Superior temporal gyrus (tissue), 1 donor: ENCODE measurements at regions not wholly inside any gene's neighbourhood (a gene's known extent, or its start where the extent isn't known, plus 50 kb on each side); places are given as distances from the start of the nearest gene placed in this dataset.

Experiments used
- DNase-seq: peaks from one replicate; pipeline ENCODE4 v3.0.0-alpha.2; 2016; ENCODE audit errors: extremely low spot score

DNA sequence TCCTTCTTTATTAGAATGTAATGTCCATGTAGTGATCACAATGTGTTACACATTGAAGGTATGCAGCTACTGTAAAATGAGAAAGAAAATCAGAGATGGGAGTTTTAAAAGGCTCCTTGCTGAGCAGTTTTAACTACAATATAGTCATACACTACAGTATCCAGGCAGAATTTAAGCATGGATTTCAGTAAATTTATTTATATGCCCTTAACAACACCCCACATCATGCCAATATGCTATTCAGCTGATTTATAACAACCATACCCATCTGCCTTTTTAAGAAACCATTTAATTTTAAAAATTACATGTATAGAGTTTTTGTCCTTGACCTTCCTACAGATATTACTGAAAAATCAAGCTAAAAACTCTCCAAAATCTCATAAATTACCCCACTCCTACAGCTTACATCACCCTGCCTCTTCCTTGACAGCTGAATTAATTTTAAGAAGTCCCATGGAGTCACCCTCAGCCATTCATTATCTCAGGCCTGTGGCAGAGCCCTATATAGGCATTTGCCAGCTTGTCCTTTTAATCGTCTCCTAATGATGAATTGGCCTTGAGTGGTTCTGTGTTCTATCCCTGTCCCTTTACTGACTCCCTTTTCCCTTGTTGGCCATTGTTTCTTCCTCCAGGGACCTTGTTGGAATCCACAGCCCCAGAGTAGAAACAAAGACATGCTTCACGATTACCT, 797.6 kb upstream of the ARRDC4 start:
- DNase-seq = no peak

DNA sequence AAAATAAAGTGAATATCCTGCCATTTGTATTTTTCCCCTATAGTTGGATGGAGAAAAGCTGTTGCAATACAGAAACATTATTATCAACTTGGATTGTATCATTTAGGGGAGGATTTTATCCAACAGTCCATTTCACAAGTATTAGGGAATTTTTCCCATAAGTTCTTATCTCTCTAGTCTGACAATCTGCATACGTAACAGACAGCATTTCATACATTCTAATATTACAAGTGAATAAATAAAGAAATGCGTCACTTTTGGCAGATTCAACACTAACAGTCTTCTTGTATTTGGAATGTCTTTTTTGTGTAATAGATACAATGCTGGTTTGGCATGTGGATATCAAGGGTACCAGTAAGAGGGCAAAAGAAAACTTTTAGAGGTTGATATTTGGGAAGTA, 795.3 kb upstream of the ARRDC4 start:
- no peak for DNase-seq

DNA sequence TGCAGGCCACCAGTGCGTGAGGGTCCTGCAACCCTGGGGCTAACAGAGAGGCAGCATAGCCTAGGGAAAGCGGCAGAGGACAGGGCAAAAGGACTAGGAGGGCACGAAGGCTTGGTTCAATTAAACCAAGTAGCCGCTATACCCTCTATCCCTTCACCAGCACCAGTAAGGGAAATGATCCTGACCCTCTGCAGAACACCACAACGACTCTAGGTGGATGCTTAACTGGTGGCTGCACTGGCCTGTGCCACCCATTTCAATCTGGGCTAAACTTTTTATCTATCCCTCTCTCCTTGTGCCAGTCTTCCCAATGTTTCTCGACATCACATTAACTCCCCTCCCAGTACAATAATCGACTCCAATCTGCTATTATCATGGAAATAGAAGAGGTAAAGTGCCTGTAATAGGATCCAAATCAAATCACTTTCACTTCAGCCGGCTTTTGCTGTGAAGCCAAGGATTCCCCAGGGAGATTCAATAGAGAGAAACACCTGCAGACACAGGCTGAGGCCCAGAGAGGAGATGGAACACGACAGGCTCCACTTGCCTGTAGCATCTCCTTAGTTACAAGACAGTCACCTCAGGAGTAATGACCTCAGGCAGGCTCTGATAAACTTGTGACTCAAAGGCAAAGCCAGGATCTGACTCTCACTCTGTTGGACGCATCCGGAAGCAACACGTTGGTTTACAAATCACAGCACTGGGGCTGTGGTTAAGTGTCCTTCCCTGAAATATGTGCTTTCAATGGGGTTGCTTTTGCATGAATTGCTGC, 791.6 kb upstream of the ARRDC4 start:
- DNase-seq = no peak

DNA sequence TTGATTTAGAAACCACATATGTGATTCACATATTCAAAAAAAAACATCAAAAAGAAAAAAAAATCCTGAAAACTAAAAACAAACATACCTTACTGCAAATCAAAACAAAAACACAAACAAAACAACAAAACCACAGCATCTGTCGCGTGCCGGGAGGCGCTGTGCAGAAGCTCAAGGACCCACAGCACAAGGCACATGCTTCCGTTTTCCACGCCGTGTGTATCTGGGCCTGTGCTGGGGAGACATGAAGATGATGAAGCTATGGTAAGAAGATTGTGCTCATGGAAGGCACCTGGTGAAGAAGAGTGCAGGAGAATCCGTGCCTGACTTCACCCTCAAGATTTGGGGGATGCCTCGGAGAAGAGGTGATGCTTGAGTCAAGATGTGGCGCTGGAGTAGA, 788.9 kb upstream of the ARRDC4 start:
- DNase-seq = no peak

DNA sequence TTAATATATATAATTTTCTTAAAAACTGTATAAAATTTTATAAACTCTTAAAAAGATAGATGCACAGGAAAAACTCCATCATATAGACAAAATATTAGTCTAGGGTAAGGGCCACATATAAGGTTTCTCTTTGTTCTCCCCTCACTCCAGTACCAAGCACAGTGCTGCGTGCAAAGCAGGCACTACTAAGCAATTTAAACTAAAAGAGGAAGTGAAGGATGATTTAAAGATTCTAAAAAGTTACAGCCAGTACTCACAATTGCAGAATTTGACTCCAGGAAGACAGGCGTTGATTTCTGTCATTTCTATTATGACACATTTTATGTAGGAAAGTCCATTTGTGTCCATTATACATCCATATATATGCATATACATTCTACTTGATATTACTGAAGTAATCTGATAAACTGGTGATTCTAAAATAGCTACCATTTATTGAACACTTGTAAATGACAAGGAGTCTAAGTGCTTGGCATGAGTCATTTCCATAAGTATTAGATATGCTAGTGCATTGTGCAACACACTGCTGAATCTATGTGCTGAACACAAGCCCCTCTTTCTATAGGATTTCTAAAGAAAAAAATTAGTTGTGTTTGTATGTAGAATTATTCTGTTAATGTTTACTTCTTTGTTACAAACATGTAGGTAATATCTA, 785.5 kb upstream of the ARRDC4 start:
- DNase-seq = no peak

DNA sequence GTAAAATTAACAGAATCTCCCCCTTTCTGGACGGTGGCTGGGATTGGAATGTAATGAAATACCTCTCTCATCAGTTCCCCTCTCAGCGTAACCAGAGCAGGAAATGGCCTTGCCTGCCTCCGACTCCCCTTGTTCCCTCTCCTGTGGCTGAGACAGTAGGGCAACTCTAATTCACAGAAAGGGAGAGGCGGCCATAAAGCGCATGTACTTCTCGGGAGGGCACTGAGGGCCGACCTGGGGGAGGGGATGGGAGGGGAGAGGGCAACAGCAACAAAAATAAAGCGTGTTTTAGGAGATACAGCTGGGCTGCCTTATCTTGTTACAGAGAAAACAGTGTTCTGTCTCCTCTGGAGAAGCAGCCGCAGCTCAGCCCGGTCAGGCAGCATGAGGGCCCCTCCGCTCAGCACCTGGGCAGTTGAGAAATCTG, 783.3 kb upstream of the ARRDC4 start:
- DNase-seq = no peak

DNA sequence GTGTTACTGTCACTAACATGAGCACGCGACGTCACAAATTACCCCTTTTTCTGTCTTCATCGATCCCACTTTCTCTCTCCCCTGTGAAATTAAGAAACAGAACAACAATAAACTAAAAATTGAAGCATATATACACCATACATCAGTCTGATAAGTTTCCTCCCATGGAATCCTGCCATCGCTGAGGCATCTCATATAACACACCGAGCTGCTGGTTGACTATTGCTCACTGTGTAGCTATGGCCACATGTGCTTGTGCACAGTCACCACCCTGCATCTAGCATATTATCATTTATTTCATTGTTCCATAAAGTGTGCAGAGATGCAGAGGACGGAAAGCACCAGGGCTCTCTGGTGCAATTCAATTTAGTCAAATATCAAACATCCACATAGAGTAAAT, 777.9 kb upstream of the ARRDC4 start:
- DNase-seq = no peak

DNA sequence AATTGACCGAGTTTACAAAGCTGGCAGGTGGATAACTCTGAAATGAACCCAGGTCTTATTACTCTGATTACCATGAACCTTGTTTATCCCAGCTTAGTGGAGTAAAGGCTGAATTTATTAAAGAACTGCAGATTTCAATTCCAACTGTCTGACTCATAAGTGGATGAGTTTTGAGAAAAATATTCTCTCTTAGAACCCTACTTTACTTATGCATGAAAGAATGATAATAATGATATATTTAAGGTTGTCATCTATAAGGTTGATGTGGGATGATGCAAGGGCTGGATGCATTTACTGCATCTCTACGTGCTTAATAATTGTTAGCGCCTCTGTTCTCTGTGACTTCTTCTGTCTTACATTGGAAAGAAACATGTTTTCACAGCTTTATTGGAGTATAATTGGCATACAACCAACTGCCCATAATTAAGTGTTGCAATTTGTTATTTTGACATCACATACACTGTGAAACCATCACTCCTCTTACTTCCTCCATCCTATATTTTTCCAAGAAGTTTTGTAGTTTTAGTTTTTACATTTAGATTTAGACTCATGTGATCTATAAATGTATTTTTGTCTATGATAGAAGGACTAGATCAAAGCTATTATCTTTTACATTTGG, 771.2 kb upstream of the ARRDC4 start:
- DNase-seq = no peak

DNA sequence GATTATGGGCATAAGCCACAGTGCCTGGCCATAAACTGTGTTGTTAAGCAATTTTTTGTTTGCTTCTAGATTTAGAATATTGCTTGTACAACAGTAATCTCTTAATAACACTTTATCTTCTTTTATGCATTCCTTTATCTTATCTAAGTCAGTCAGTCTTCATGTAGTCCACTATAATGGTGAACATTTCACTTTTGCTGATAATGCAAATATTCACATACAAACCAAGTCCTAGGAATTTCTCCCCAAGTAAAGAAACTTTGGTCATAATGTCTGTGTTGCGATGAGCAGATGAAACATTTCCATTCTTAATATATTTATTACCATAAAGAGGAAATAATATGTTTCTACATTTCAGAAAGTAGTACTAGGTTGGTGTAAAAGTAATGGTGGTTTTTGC, 765.8 kb upstream of the ARRDC4 start:
- DNase-seq = no peak

DNA sequence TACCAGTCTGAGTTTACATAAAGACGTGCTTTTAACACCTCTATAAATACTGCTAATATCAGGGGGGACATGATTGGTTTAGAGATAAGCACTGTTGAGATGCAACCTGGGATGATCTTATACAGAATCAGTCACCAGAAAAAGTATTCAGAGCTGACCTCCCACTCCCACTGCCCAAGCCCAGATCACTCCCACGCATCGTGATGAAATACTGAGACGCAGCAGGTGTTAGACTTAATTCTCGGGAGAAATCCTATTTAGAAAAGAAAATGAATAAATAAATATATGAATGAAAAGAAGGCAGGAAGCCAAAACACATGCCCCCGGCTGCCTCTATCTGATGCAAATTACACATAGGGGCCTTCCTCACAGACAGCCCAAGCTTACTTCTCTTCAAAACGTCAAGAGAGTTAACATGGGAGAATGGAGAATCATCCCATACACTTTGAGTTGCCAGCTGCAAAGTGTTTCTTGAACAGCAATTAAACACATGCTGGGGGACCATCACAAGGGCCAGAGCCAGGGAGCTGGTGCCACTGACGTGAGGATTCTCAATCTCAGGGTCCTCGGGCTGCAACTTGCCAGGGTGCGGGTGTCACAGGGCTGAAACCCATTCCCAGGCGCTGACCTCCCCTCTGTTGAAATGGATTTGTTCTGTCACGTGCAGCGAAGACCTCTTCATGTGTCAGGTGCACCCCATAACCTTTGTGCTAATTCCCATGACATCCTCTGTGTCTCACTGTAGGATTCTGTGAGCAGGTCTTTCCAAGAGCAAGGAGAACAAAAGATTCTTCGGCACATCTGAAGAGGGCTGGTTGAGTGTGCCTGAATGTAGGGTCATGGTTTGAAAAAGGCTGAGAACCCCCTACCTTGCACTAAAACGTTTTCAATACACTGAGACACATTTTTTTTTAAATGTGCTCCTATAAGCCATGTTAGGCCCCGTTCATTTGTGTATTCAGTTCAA, 764.2 kb upstream of the ARRDC4 start:
- DNase-seq = no peak

DNA sequence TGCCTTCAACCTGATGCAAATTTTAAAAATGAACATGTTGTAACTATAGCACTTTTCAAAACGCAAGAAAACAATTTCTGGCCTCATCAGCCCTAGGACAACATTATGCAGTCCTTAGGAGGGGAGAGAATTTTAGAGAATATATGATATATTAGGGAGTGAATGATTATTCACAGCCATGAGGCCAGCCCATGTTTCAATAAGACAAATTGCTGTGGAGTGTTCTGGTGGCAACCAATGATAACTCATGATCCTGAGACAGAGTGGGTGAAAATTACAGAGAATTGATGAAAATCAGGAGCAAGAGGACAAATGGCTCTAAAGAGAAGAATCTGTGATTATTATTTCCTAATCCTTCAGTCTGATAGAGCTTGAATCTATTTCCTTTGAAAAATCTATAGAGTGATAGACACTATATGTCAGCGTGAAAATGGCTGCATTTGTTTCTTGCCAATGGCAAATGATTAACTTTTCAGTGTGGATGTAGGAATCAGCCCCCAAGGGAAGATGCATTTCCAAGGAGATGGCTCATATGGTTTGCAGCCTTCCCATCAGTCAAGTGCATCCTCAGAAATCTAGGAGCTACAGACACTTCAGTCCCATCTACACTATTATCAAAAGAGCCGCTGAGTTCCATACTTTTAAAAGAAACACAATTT, 761.0 kb upstream of the ARRDC4 start:
- no peak for DNase-seq

DNA sequence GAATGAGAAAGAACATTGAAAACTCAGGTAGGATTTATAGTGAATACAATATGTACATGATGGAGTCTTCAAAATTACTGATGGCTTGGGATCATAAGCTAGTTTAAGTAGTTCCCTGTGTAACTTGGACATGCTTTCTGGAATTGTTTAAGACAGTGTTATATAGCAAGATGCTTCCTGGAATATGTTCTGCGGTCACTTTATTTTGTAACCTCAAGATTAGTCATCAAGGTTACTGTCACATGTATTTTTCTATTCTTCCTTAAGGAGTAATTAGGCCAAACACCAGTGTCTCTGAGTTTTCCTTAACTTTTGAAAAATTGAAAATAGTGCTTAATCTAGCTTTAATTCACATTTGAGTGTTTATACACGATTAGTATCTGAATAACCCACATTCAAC, 760.3 kb upstream of the ARRDC4 start:
- no peak for DNase-seq

DNA sequence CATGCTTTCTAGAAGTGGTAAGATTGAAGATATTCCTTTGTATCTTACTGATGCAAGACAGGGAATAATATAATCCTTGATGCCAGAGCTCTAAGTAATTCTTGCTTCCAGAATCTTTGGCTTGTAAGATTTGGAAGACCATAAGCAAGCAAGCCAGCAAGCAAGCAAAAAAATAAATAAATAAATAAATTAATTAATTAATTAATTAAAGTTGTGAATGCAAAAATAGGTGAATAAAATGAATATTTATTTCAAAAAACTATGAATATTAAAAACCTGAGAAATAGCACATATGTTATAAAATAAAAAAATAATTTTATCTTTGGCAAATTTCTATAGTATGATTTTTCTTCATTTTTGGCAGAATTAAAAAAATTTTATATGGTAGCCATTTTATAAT, 750.2 kb upstream of the ARRDC4 start:
- DNase-seq = no peak

DNA sequence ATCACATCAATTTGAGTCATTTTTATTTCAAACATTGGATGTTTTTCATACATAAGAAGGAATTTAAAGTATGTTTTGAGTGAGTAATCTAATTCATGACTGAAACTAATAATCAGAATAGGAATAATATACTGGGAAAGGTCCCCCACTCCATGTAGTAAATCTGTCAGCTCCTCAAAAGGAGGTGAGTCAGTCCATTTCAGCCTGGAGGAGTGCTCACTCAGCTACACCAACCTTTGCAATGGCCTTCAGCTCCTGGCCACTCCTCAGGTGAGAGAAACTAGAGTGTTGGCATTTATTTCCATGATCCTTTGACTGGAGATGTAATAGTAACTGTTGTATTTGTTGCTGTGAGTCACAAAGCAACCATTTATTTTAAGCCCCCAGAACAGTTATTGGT, 744.9 kb upstream of the ARRDC4 start:
- DNase-seq = no peak

DNA sequence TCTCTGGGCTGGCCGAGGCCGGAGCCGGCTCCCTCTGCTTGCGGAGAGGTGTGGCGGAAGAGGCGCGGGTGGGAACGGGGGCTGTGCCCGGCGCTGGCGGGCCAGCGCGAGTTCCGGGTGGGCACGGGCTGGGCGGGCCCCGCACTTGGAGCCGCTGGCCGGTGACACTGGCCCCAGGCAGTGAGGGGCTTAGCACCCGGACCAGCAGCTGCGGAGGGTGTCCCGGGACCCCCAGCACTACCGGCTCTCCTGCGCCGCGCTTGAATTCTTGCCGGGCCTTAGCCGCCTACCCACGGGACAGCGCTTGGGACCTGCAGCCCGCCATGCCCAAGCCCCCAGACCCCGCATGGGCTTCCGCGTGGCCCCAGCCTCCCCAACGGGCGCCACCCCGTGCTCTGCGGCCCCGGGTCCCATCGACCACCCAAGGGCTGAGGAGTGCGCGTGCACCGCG, 736.3 kb upstream of the ARRDC4 start:
- DNase-seq = no peak

DNA sequence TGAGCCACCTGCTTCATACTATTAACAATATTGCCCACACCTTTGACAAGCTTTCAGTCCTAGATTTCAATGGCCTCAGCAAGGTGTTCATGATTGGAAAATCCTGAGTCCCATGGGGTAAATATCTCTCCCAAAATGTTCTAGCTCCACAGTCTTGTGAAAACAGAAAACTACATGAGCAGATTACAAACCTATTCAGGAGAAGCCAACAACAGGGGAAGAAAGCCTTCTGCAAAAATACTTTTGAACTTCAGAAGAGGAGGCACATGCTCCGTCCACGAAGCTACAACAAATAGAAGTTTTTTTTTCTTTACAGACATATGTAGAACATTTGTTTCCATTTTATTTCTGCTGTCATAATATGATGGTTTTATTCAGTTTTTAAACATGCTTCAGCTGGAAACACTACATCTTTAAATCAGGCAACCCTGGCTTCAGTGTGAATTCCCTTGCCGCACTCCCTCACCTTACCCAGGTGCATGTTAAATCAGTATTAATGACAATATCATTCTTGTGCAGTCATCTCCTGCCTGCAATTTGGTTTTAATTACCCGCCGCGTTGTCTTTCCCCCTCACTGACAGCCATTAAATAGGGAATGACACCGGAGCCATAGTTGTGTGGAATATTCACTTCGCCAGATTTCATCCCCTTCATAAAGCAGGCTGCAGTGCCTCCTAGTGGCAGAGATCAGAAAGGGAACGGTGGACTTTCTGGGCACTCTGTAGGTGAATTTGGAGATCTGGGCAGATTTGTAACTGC, 725.5 kb upstream of the ARRDC4 start:
- DNase-seq = peak; percentile 71

DNA sequence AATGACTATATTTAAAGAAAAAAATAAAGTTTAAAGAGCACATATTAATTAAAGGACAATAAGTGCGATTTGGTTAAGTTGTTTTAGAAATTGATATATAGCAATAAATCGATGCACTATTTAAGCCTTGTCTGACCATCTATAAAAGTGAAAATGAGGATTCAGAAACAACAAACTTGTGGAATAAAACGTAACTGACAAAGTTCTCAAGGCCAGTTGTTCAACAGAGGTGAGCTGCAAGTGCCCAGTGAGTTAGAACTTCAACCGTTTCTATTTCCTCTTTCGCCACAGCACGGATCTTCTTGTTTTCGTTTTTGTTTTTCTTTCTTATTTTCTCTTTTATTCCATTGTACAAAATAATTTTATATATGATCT, 724.9 kb upstream of the ARRDC4 start:
- no peak for DNase-seq

DNA sequence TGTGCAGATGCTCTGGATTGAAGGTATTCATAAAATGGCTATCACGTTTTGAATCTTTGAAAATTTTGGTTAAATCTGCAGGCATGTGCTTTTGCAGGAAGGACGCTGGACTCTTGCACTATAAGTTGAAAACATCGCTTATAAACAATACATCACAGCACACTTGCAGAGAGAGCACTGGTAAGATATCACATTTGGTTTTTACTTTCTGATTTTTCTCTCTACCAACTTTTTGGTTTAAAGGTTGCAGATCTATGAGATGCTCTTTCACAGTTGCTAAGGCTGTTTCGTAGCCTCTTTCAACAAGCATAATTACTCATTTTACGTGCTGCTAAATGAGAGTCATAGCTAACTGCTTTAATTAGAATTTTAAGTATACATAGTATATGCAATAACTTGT, 724.4 kb upstream of the ARRDC4 start:
- DNase-seq = no peak

DNA sequence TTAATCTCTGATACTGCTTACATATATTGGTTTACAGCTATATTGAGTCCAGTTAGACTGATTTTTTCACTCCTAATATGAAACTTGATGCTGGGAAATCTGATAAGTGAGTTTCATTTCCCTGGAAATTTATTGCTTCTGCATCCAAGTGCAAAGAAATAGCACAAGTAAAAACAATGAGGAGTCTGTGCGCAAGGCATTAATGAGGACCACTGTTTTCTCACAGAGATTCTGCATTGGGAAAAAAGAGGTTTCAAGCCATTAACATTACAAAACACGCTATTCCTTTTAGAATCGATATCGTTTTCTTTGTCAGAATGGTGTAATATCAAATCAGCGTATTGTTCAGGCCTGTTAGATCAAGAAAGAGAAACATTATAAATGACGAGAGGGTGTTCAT, 723.3 kb upstream of the ARRDC4 start:
- DNase-seq = no peak

DNA sequence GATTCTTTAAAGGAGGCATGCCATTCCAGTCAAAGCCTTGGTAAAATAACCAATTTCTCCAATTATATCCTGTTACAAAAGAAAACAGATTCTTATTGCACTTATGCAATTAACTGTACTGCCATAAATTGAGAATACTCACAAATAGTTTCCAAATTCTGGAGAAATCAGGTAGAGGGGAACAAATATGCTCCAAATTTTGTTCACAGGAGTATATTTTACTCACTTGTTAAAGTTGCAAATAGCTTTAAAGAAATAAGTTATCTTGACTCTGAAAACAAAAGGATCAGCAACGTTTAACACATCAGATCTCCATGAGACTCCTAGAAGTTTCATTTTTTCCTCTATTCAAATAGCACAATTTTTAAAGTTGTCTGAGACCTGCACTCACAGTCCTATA, 712.1 kb upstream of the ARRDC4 start:
- no peak for DNase-seq
